Keratinocyte (primary cell): ENCODE measurements at regions not wholly inside any gene's neighbourhood (a gene's known extent, or its start where the extent isn't known, plus 50 kb on each side); places are given as distances from the start of the nearest gene placed in this dataset.
"Not testable (repeated sequence)": the region's sequence is repeated elsewhere in the genome, so short reads cannot be mapped to it uniquely, and the experiment has no call there.

Source experiments
- DNase-seq: peaks from one replicate; pipeline ENCODE4 v3.0.0-alpha.2; 2011; ENCODE audit warnings: low read depth, missing footprints, low spot score
- FAIRE-seq: peaks from 2 replicates; lab custom pipeline; 2011; peaks lifted over from hg19 to GRCh38; lab: Jason Lieb, UNC
- H2AFZ ChIP-seq: 2 replicates; pipeline ENCODE4 v1.6.0; 2012; ENCODE audit warnings: low read length, control low read depth, inconsistent platforms; ENCODE audit not compliant: control insufficient read depth
- H3K27ac ChIP-seq: 2 replicates; pipeline ENCODE4 v1.5.1; 2011; ENCODE audit warnings: low read length; ENCODE audit not compliant: control insufficient read depth, insufficient read depth
- H3K27me3 ChIP-seq: 3 replicates; pipeline ENCODE4 v1.6.0; 2011; ENCODE audit warnings: low read length; ENCODE audit not compliant: control insufficient read depth, insufficient read depth; ENCODE audit errors: extremely low read depth
- H3K36me3 ChIP-seq, 2 experiments: 2 replicates in 1 of 2; 3 replicates in 1 of 2; pipeline ENCODE4 v1.5.1; 2011; ENCODE audit warnings: low read length in 2 of 2, mild to moderate bottlenecking in 1 of 2; ENCODE audit not compliant: control insufficient read depth in 2 of 2, insufficient read depth in 2 of 2; ENCODE audit errors: extremely low read depth in 1 of 2
- H3K4me1 ChIP-seq: 3 replicates; pipeline ENCODE4 v1.5.1; 2011; ENCODE audit warnings: low read length; ENCODE audit not compliant: control insufficient read depth, insufficient read depth; ENCODE audit errors: extremely low read depth
- H3K4me2 ChIP-seq: 3 replicates; pipeline ENCODE4 v1.6.0; 2011; ENCODE audit warnings: low read depth, low read length; ENCODE audit not compliant: control insufficient read depth, insufficient read depth; ENCODE audit errors: extremely low read depth
- H3K4me3 ChIP-seq, 3 experiments: fragments of 200-600 bp in 1 of 3; sonication (generic) in 1 of 3; 2 replicates in 2 of 3; 3 replicates in 1 of 3; pipeline ENCODE4 v1.5.1; 2011 to 2016; ENCODE audit warnings: low read length in 3 of 3, mild to moderate bottlenecking in 3 of 3, control low read depth in 2 of 3, inconsistent platforms in 1 of 3, low read depth in 1 of 3, mixed read lengths in 1 of 3, mixed run types in 1 of 3, moderate library complexity in 1 of 3; ENCODE audit not compliant: control insufficient read depth in 2 of 3, insufficient read depth in 2 of 3; ENCODE audit errors: extremely low read depth in 1 of 3
- H3K79me2 ChIP-seq: 2 replicates; pipeline ENCODE4 v1.6.0; 2012; ENCODE audit warnings: low read length; ENCODE audit not compliant: control insufficient read depth, insufficient read depth
- H3K9ac ChIP-seq: 3 replicates; pipeline ENCODE4 v1.6.0; 2011; ENCODE audit warnings: low read length; ENCODE audit not compliant: control insufficient read depth, insufficient read depth; ENCODE audit errors: extremely low read depth
- H3K9me1 ChIP-seq: 3 replicates; pipeline ENCODE4 v1.6.0; 2011; ENCODE audit warnings: low read length; ENCODE audit not compliant: control insufficient read depth, insufficient read depth; ENCODE audit errors: extremely low read depth
- H3K9me3 ChIP-seq: 2 replicates; pipeline ENCODE4 v1.5.1; 2012; ENCODE audit warnings: low read depth, low read length; ENCODE audit not compliant: control insufficient read depth
- H4K20me1 ChIP-seq: 3 replicates; pipeline ENCODE4 v1.6.0; 2011; ENCODE audit warnings: low read length; ENCODE audit not compliant: control insufficient read depth, insufficient read depth; ENCODE audit errors: extremely low read depth
- EZH2 ChIP-seq: IDR thresholded peaks from one replicate; pipeline ENCODE4 v1.6.1; 2012; ENCODE audit warnings: inconsistent platforms, mild to moderate bottlenecking, low read length, moderate library complexity
- dilution Hi-C: fragments of 300-500 bp; cut with MboI; formaldehyde crosslinking; loops from one replicate; pipeline ENCODE4 v1.7.0; 2020; ENCODE audit warnings: low sequenced_read_pairs; ENCODE audit not compliant: extremely low pct_ligation_motif_present
- TF ChIP-seq, protein P1 (sequence below), 3 experiments: IDR thresholded peaks in 1 of 3; conservative IDR thresholded peaks in 1 of 3; optimal IDR thresholded peaks in 1 of 3; 2 replicates in 2 of 3; 3 replicates in 1 of 3; pipeline versions ENCODE3 to v1.5.1; 2011; ENCODE audit warnings: low read length in 3 of 3, mild to moderate bottlenecking in 3 of 3, moderate library complexity in 2 of 3, control low read depth in 1 of 3, inconsistent platforms in 1 of 3; ENCODE audit not compliant: insufficient read depth in 2 of 3; ENCODE audit errors: extremely low read depth in 1 of 3

GRCh38 chr3:73259856-73260255 is 198.4 kb downstream of the EBLN2 start:
- Histone ChIP-seq H3K27me3 (no peaks in the 10 kb centered on the region), H3K9me1 (no peaks in the 10 kb centered on the region), H3K9ac (no peak overlapping the region), H3K36me3 (no peaks in the 10 kb centered on the region), H3K79me2 (no peaks in the 10 kb centered on the region), H4K20me1 (no peaks in the 10 kb centered on the region), H3K4me2 (no peak overlapping the region), H3K27ac (no peak overlapping the region), H3K4me3 (no peak overlapping the region), H3K4me1 (peaks cover 7% of the 10 kb centered on the region), H3K9me3 (no peaks in the 10 kb centered on the region), H2AFZ (no peak overlapping the region)
- no peak for FAIRE-seq
- DNase-seq = no peak
- no peak for TF ChIP-seq EZH2
- TF ChIP-seq, protein P1, sequence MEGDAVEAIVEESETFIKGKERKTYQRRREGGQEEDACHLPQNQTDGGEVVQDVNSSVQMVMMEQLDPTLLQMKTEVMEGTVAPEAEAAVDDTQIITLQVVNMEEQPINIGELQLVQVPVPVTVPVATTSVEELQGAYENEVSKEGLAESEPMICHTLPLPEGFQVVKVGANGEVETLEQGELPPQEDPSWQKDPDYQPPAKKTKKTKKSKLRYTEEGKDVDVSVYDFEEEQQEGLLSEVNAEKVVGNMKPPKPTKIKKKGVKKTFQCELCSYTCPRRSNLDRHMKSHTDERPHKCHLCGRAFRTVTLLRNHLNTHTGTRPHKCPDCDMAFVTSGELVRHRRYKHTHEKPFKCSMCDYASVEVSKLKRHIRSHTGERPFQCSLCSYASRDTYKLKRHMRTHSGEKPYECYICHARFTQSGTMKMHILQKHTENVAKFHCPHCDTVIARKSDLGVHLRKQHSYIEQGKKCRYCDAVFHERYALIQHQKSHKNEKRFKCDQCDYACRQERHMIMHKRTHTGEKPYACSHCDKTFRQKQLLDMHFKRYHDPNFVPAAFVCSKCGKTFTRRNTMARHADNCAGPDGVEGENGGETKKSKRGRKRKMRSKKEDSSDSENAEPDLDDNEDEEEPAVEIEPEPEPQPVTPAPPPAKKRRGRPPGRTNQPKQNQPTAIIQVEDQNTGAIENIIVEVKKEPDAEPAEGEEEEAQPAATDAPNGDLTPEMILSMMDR (optimal IDR thresholded peaks at IDR 0.05 in 1 of 3, IDR thresholded peaks at IDR 0.05 in 1 of 3, conservative IDR thresholded peaks at IDR 0.05 in 1 of 3; ENCODE audit: extremely low read depth in 1 of 3, insufficient read depth in 2 of 3, low read length in 3 of 3) = no peak
- dilution Hi-C loops = no loop called here

- DNase-seq, H3K9ac ChIP-seq, H3K9me3 ChIP-seq, H3K4me3 ChIP-seq, H3K4me2 ChIP-seq, H3K9me1 ChIP-seq, H3K4me1 ChIP-seq, H3K79me2 ChIP-seq, dilution Hi-C loops, H3K36me3 ChIP-seq, H2AFZ ChIP-seq, H3K27me3 ChIP-seq, H3K27ac ChIP-seq, FAIRE-seq, H4K20me1 ChIP-seq: not testable (repeated sequence)
Measured at GRCh38 chr3:73266558-73266957, 205.1 kb downstream of the EBLN2 start.

DNA sequence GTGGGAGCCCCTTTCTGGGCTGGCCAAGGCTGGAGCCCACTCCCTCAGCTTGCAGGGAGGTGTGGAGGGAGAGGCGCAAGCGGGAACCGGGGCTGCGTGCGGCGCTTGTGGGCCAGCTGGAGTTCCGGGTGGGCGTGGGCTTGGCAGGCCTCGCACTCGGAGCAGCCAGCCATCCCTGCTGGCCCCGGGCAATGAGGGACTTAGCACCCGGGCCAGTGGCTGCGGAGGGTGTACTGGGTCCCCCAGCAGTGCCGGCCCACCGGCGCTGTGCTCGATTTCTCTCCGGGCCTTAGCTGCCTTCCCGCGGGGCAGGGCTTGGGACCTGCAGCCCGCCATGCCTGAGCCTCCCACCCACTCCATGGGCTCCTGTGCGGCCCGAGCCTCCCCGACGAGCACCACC is 207.7 kb downstream of the EBLN2 start:
- H3K9me1 ChIP-seq, H3K36me3 ChIP-seq, DNase-seq, FAIRE-seq, H2AFZ ChIP-seq, H3K9me3 ChIP-seq, H3K27ac ChIP-seq, H3K4me3 ChIP-seq, H3K27me3 ChIP-seq, H3K4me2 ChIP-seq, H4K20me1 ChIP-seq, H3K79me2 ChIP-seq, H3K9ac ChIP-seq, dilution Hi-C loops, H3K4me1 ChIP-seq: not testable (repeated sequence)
